ENCODE measurements at regions not wholly inside any gene's neighbourhood (a gene's known extent, or its start where the extent isn't known, plus 50 kb on each side); places are given as distances from the start of the nearest gene placed in this dataset.

DNA sequence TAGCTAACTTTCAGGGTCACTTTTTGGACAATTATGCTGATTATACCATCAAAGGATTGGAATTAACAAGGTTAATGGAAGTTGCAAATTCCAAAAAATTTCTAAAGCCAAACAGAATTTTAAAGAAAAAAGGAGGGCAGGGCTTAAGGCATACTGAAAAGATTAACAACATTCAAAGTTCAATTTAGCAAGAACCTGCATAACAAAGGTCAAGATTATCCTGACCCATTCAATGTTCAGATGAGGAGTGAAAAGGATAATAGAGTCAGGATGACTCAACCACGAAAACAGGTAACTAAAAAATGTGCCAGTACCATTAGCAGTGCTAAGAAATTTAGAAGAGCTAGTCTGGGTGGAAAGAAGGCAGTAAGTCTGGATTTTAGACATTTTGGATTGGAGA, 139.8 kb upstream of the HNMT start:
- WGBS (ENCODE audit: low lambda C conversion rate) = 3% methylated on average over 1 of the region's 1 CpG
- POLR2A ChIA-PET = no interaction called here
- Histone ChIP-seq H2AFZ (ENCODE audit: low read depth) (no peak overlapping the region), H3K9me2 (no peaks in the 10 kb centered on the region), H3K79me2 (ENCODE audit: insufficient read depth) (no peaks in the 10 kb centered on the region), H3F3A (replicated peaks; ENCODE audit: insufficient read depth) (no peaks in the 10 kb centered on the region), H4K20me1 (ENCODE audit: insufficient read depth) (no peaks in the 10 kb centered on the region), H3K9ac (no peak overlapping the region), H3K36me3 (replicated peaks in 1 of 2; ENCODE audit: control insufficient read depth in 1 of 2, insufficient read depth in 2 of 2, low read length in 1 of 2) (no peaks in the 10 kb centered on the region), H3K9me3 (no peaks in the 10 kb centered on the region), H3K27ac (ENCODE audit: low read depth in 2 of 2, low read length in 1 of 2) (no peak overlapping the region), H3K4me3 (ENCODE audit: low read depth in 2 of 2, low read length in 1 of 2) (no peak overlapping the region), H3K4me1 (ENCODE audit: control insufficient read depth in 1 of 2, insufficient read depth in 2 of 2, low read depth in 1 of 2, low read length in 1 of 2) (no peaks in the 10 kb centered on the region), H3K27me3 (ENCODE audit: insufficient read depth) (no peaks in the 10 kb centered on the region), H3K4me2 (no peak overlapping the region)
- CTCF ChIA-PET = interaction anchor here (1.0 to 1.3 kb wide), 2 partner anchors 14 to 356 kb away, joined by 3 to 6 read pairs; no protein-coding TSS in a partner anchor
- no peak for DNase-seq
- TF ChIP-seq, protein P1, sequence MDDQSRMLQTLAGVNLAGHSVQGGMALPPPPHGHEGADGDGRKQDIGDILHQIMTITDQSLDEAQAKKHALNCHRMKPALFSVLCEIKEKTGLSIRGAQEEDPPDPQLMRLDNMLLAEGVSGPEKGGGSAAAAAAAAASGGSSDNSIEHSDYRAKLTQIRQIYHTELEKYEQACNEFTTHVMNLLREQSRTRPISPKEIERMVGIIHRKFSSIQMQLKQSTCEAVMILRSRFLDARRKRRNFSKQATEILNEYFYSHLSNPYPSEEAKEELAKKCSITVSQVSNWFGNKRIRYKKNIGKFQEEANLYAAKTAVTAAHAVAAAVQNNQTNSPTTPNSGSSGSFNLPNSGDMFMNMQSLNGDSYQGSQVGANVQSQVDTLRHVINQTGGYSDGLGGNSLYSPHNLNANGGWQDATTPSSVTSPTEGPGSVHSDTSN (IDR thresholded peaks at IDR 0.05) = no peak
- TF ChIP-seq CHD2 (IDR thresholded peaks at IDR 0.05; ENCODE audit: low read length, partially characterized antibody) = no peak
- TF ChIP-seq MXI1 (IDR thresholded peaks at IDR 0.05; ENCODE audit: low read depth, low read length) = no peak
- TF ChIP-seq EZH2phosphoT487 (IDR thresholded peaks at IDR 0.05; ENCODE audit: borderline replicate concordance, low read depth) = no peak
- TF ChIP-seq, protein P2, sequence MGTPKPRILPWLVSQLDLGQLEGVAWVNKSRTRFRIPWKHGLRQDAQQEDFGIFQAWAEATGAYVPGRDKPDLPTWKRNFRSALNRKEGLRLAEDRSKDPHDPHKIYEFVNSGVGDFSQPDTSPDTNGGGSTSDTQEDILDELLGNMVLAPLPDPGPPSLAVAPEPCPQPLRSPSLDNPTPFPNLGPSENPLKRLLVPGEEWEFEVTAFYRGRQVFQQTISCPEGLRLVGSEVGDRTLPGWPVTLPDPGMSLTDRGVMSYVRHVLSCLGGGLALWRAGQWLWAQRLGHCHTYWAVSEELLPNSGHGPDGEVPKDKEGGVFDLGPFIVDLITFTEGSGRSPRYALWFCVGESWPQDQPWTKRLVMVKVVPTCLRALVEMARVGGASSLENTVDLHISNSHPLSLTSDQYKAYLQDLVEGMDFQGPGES (IDR thresholded peaks at IDR 0.05; ENCODE audit: low read depth, low read length) = no peak
- TF ChIP-seq YY1 (IDR thresholded peaks at IDR 0.05; ENCODE audit: low read depth) = no peak
- no peak for TF ChIP-seq MEF2A (IDR thresholded peaks at IDR 0.05; ENCODE audit: borderline replicate concordance, low read depth)
- TF ChIP-seq, protein P3, sequence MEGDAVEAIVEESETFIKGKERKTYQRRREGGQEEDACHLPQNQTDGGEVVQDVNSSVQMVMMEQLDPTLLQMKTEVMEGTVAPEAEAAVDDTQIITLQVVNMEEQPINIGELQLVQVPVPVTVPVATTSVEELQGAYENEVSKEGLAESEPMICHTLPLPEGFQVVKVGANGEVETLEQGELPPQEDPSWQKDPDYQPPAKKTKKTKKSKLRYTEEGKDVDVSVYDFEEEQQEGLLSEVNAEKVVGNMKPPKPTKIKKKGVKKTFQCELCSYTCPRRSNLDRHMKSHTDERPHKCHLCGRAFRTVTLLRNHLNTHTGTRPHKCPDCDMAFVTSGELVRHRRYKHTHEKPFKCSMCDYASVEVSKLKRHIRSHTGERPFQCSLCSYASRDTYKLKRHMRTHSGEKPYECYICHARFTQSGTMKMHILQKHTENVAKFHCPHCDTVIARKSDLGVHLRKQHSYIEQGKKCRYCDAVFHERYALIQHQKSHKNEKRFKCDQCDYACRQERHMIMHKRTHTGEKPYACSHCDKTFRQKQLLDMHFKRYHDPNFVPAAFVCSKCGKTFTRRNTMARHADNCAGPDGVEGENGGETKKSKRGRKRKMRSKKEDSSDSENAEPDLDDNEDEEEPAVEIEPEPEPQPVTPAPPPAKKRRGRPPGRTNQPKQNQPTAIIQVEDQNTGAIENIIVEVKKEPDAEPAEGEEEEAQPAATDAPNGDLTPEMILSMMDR (IDR thresholded peaks at IDR 0.05) = no peak
- TF ChIP-seq NFIC (IDR thresholded peaks at IDR 0.05; ENCODE audit: borderline replicate concordance) = no peak
- TF ChIP-seq TEAD4 (IDR thresholded peaks at IDR 0.05; ENCODE audit: borderline replicate concordance, insufficient read depth) = no peak
- TF ChIP-seq, protein P4, sequence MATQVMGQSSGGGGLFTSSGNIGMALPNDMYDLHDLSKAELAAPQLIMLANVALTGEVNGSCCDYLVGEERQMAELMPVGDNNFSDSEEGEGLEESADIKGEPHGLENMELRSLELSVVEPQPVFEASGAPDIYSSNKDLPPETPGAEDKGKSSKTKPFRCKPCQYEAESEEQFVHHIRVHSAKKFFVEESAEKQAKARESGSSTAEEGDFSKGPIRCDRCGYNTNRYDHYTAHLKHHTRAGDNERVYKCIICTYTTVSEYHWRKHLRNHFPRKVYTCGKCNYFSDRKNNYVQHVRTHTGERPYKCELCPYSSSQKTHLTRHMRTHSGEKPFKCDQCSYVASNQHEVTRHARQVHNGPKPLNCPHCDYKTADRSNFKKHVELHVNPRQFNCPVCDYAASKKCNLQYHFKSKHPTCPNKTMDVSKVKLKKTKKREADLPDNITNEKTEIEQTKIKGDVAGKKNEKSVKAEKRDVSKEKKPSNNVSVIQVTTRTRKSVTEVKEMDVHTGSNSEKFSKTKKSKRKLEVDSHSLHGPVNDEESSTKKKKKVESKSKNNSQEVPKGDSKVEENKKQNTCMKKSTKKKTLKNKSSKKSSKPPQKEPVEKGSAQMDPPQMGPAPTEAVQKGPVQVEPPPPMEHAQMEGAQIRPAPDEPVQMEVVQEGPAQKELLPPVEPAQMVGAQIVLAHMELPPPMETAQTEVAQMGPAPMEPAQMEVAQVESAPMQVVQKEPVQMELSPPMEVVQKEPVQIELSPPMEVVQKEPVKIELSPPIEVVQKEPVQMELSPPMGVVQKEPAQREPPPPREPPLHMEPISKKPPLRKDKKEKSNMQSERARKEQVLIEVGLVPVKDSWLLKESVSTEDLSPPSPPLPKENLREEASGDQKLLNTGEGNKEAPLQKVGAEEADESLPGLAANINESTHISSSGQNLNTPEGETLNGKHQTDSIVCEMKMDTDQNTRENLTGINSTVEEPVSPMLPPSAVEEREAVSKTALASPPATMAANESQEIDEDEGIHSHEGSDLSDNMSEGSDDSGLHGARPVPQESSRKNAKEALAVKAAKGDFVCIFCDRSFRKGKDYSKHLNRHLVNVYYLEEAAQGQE (IDR thresholded peaks at IDR 0.05; ENCODE audit: low read depth, low read length) = no peak
- no peak for TF ChIP-seq EP300 (IDR thresholded peaks at IDR 0.05; ENCODE audit: borderline replicate concordance in 1 of 2, low read depth in 1 of 2, low read length in 1 of 2)
